A673 (cell line): ENCODE measurements at regions not wholly inside any gene's neighbourhood (a gene's known extent, or its start where the extent isn't known, plus 50 kb on each side); places are given as distances from the start of the nearest gene placed in this dataset.

Source experiments
- BruUV-seq: library from RNA; stranded (reverse); fragments of 400-500 nt; replicated peaks from 2 replicates; lab custom pipeline; 2021; lab: Mats Ljungman, UMichigan
- CTCF ChIA-PET: fragments of 300-600 bp; sonication (Branson Sonifier 250); formaldehyde crosslinking; loops from one replicate; lab custom pipeline; 2022; ENCODE audit warnings: antibody characterized with exemption; lab: Charles Lee
- POLR2A ChIA-PET: fragments of 300-600 bp; sonication (Branson Sonifier 250); formaldehyde crosslinking; loops from one replicate; lab custom pipeline; 2022; ENCODE audit warnings: antibody characterized with exemption; ENCODE audit not compliant: low non-redundant PET; lab: Charles Lee
- DNase-seq: peaks from one replicate; pipeline ENCODE4 v3.0.0-alpha.2; 2015; ENCODE audit warnings: low spot score
- H3K27ac ChIP-seq: fragments of 200-600 bp; sonication (generic); 2 replicates; pipeline ENCODE4 v1.5.1; 2016; ENCODE audit warnings: mixed run types, low read depth, mild to moderate bottlenecking, mixed read lengths, antibody characterized with exemption, low read length; ENCODE audit not compliant: poor library complexity, severe bottlenecking
- H3K27me3 ChIP-seq: fragments of 200-600 bp; sonication (generic); replicated peaks from 2 replicates; pipeline ENCODE4 v1.6.1; 2017; ENCODE audit warnings: mixed run types, low read depth, mild to moderate bottlenecking, mixed read lengths, antibody characterized with exemption, low read length; ENCODE audit not compliant: insufficient read depth, poor library complexity
- H3K36me3 ChIP-seq: fragments of 200-600 bp; sonication (generic); 2 replicates; pipeline ENCODE4 v1.6.1; 2016; ENCODE audit warnings: mixed run types, mild to moderate bottlenecking, mixed read lengths, antibody characterized with exemption, low read length; ENCODE audit not compliant: insufficient read depth, poor library complexity, severe bottlenecking
- H3K4me1 ChIP-seq: fragments of 200-600 bp; sonication (generic); 2 replicates; pipeline ENCODE4 v1.6.1; 2017; ENCODE audit warnings: mixed run types, mild to moderate bottlenecking, mixed read lengths, antibody characterized with exemption, low read length; ENCODE audit not compliant: insufficient read depth, poor library complexity, severe bottlenecking
- H3K4me3 ChIP-seq: fragments of 200-600 bp; sonication (generic); 2 replicates; pipeline ENCODE4 v1.5.1; 2016; ENCODE audit warnings: low read depth, mixed run types, mild to moderate bottlenecking, mixed read lengths, low read length; ENCODE audit not compliant: poor library complexity, severe bottlenecking
- H3K9me3 ChIP-seq: fragments of 200-600 bp; sonication (generic); 2 replicates; pipeline ENCODE4 v1.6.1; 2016; ENCODE audit warnings: mixed run types, low read depth, mild to moderate bottlenecking, mixed read lengths, antibody characterized with exemption, low read length; ENCODE audit not compliant: poor library complexity, severe bottlenecking
- EZH2 ChIP-seq: fragments of 200-600 bp; sonication (generic); IDR thresholded peaks from 2 replicates; pipeline ENCODE4 v1.6.1; 2017; ENCODE audit warnings: borderline replicate concordance, low read depth, mild to moderate bottlenecking, mixed read lengths, antibody characterized with exemption, low read length; ENCODE audit not compliant: poor library complexity, severe bottlenecking
- intact Hi-C: fragments of 100-400 bp; cut with micrococcal nuclease; formaldehyde crosslinking; loops from one replicate; pipeline ENCODE4 v1.10.0; 2022; ENCODE audit not compliant: unreplicated experiment
- TF ChIP-seq, protein P1 (sequence below): fragments of 300-800, 200-600 bp; sonication (generic); conservative IDR thresholded peaks from 2 replicates; pipeline ENCODE4 v1.5.1; 2017; ENCODE audit warnings: low read depth, mild to moderate bottlenecking, antibody characterized with exemption, low read length, moderate library complexity, mixed read lengths

DNA sequence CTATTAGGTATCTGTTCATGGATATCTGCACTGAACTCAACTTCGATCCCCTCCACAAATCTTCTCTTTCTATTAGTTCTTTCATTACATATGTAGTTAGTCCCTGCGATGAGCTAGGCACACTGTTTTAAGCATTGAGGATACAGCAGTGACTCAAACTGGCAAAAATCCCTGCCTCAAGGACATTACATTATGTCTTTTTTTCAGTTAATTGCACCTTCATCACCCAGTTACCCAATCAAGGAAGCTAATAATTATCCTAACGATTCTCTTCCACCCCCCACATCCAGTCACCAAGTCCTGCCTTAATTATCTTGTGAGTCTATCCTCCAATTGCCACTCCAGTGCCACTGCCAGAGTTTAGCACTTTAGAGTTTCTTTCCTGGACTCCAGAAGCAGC, 89.3 kb downstream of the C13orf42 start:
- intact Hi-C loops = no loop called here
- CTCF ChIA-PET = no interaction called here
- no TSS peak for BruUV-seq
- TF ChIP-seq, protein P1, sequence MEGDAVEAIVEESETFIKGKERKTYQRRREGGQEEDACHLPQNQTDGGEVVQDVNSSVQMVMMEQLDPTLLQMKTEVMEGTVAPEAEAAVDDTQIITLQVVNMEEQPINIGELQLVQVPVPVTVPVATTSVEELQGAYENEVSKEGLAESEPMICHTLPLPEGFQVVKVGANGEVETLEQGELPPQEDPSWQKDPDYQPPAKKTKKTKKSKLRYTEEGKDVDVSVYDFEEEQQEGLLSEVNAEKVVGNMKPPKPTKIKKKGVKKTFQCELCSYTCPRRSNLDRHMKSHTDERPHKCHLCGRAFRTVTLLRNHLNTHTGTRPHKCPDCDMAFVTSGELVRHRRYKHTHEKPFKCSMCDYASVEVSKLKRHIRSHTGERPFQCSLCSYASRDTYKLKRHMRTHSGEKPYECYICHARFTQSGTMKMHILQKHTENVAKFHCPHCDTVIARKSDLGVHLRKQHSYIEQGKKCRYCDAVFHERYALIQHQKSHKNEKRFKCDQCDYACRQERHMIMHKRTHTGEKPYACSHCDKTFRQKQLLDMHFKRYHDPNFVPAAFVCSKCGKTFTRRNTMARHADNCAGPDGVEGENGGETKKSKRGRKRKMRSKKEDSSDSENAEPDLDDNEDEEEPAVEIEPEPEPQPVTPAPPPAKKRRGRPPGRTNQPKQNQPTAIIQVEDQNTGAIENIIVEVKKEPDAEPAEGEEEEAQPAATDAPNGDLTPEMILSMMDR = no peak
- TF ChIP-seq EZH2 = no peak
- no peak for DNase-seq
- H3K36me3 ChIP-seq = no peaks in the 10 kb centered on the region
- H3K9me3 ChIP-seq = no peaks in the 10 kb centered on the region
- POLR2A ChIA-PET = no interaction called here
- no peak overlapping the region for H3K27ac ChIP-seq
- H3K4me1 ChIP-seq = no peaks in the 10 kb centered on the region
- H3K4me3 ChIP-seq = no peak overlapping the region
- H3K27me3 ChIP-seq = no peaks in the 10 kb centered on the region

DNA sequence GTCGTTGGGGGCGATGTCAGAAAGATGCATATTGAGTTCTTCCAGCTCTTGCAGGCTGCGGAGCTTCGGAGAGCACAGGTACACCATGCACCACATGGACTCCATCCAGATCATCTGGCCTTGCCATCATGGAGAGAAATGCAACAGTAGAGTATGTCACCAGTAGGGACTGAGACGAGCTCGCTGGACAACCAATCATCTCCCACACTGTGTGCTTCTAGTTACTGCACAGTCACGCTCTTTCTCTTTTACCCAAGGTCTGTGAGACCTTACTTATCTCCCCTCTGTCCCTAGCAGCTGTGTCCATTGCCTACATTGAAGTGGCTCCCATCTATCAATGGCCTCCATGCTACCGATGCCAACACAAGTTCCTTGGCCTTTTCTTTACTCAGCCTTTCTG, 90.5 kb downstream of the C13orf42 start:
- no peak overlapping the region for H3K27ac ChIP-seq
- POLR2A ChIA-PET = no interaction called here
- CTCF ChIA-PET = no interaction called here
- H3K36me3 ChIP-seq = no peaks in the 10 kb centered on the region
- BruUV-seq = no TSS peak
- H3K4me3 ChIP-seq = no peak overlapping the region
- intact Hi-C loops = no loop called here
- TF ChIP-seq, protein P1 = no peak
- TF ChIP-seq EZH2 = no peak
- no peaks in the 10 kb centered on the region for H3K9me3 ChIP-seq
- H3K27me3 ChIP-seq = no peaks in the 10 kb centered on the region
- DNase-seq = no peak
- H3K4me1 ChIP-seq = no peaks in the 10 kb centered on the region

DNA sequence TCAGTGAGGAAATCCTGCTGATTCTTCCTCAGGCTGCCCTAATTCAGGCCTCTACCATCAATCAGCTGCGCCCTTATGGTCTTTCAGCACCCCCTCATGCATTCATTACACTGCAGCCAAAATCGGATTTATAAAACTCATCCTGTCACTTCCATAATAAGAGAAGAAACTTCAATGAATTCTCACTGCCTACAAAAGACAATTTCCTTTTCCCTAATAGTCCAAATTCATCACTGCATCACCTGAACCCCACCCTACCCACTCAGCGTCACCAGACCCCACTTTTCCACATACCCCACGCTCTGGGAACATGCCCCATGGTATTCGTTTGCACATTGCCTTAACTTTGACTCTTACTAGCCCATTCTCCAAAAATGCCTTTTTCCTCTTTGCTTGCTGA, 92.0 kb downstream of the C13orf42 start:
- Histone ChIP-seq H3K4me3 (no peak overlapping the region), H3K4me1 (no peaks in the 10 kb centered on the region), H3K36me3 (no peaks in the 10 kb centered on the region), H3K27me3 (no peaks in the 10 kb centered on the region), H3K9me3 (no peaks in the 10 kb centered on the region), H3K27ac (no peak overlapping the region)
- BruUV-seq = no TSS peak
- DNase-seq = no peak
- CTCF ChIA-PET = no interaction called here
- intact Hi-C loops = no loop called here
- POLR2A ChIA-PET = no interaction called here
- no peak for TF ChIP-seq EZH2
- TF ChIP-seq, protein P1 = no peak
